H9 (cell line): ENCODE measurements at regions not wholly inside any gene's neighbourhood (a gene's known extent, or its start where the extent isn't known, plus 50 kb on each side); places are given as distances from the start of the nearest gene placed in this dataset.

Source experiments
- DNase-seq: peaks from one replicate; pipeline ENCODE4 v3.0.0-alpha.2; 2017
- H2AFZ ChIP-seq: one replicate; pipeline ENCODE4 v1.6.1; 2013; ENCODE audit warnings: mild to moderate bottlenecking, low read length, control low read depth, moderate library complexity
- H2AK5ac ChIP-seq: 2 replicates; pipeline ENCODE4 v1.6.1; 2013; ENCODE audit warnings: low read length, control low read depth, mixed read lengths; ENCODE audit not compliant: insufficient read length
- H2BK120ac ChIP-seq: one replicate; pipeline ENCODE4 v1.6.1; 2013; ENCODE audit warnings: low read depth, mild to moderate bottlenecking, low read length, control low read depth, inconsistent platforms; ENCODE audit not compliant: poor library complexity, severe bottlenecking
- H2BK12ac ChIP-seq: 2 replicates; pipeline ENCODE4 v1.6.1; 2013; ENCODE audit warnings: low read length, control low read depth, mixed read lengths, low read depth; ENCODE audit not compliant: insufficient read length
- H2BK15ac ChIP-seq: 2 replicates; pipeline ENCODE4 v1.6.1; 2013; ENCODE audit warnings: low read depth, low read length, control low read depth
- H2BK20ac ChIP-seq: one replicate; pipeline ENCODE4 v1.6.1; 2013; ENCODE audit warnings: low read depth, mild to moderate bottlenecking, low read length, control low read depth, inconsistent platforms; ENCODE audit not compliant: poor library complexity, severe bottlenecking
- H2BK5ac ChIP-seq: 2 replicates; pipeline ENCODE4 v1.6.1; 2013; ENCODE audit warnings: low read length, control low read depth, mixed read lengths; ENCODE audit not compliant: insufficient read length
- H3K14ac ChIP-seq: 2 replicates; pipeline ENCODE4 v1.6.1; 2013; ENCODE audit warnings: low read length, control low read depth; ENCODE audit not compliant: insufficient read depth
- H3K18ac ChIP-seq: 2 replicates; pipeline ENCODE4 v1.6.1; 2013; ENCODE audit warnings: low read depth, mild to moderate bottlenecking, mixed read lengths, low read length, control low read depth; ENCODE audit not compliant: insufficient read length
- H3K23ac ChIP-seq: 2 replicates; pipeline ENCODE4 v1.6.1; 2013; ENCODE audit warnings: low read length, control low read depth, mixed read lengths, low read depth; ENCODE audit not compliant: insufficient read length
- H3K23me2 ChIP-seq: 2 replicates; pipeline ENCODE4 v1.6.1; 2013; ENCODE audit warnings: low read depth, mild to moderate bottlenecking, mixed read lengths, low read length, control low read depth; ENCODE audit not compliant: insufficient read length, poor library complexity, severe bottlenecking
- H3K27ac ChIP-seq: 2 replicates; pipeline ENCODE4 v1.5.1; 2013; ENCODE audit warnings: low read length, control low read depth, mixed read lengths, low read depth; ENCODE audit not compliant: insufficient read length
- H3K27me3 ChIP-seq: 2 replicates; pipeline ENCODE4 v1.6.1; 2013; ENCODE audit warnings: low read length, control low read depth, inconsistent platforms; ENCODE audit not compliant: insufficient read depth
- H3K4ac ChIP-seq: 2 replicates; pipeline ENCODE4 v1.6.1; 2013; ENCODE audit warnings: low read depth, mild to moderate bottlenecking, control low read depth, inconsistent platforms, low read length, moderate library complexity
- H3K4me1 ChIP-seq: 2 replicates; pipeline ENCODE4 v1.6.1; 2013; ENCODE audit warnings: low read length, control low read depth, inconsistent platforms; ENCODE audit not compliant: insufficient read depth
- H3K4me2 ChIP-seq: 2 replicates; pipeline ENCODE4 v1.6.1; 2013; ENCODE audit warnings: low read length, control low read depth, mixed read lengths; ENCODE audit not compliant: insufficient read length, insufficient read depth
- H3K56ac ChIP-seq: 2 replicates; pipeline ENCODE4 v1.6.1; 2013; ENCODE audit warnings: low read depth, mild to moderate bottlenecking, mixed read lengths, low read length, control low read depth; ENCODE audit not compliant: insufficient read length
- H3K79me1 ChIP-seq: 2 replicates; pipeline ENCODE4 v1.6.1; 2013; ENCODE audit warnings: low read depth, mild to moderate bottlenecking, moderate library complexity, low read length, control low read depth, inconsistent platforms; ENCODE audit not compliant: insufficient read depth, poor library complexity, severe bottlenecking
- H3K79me2 ChIP-seq: 2 replicates; pipeline ENCODE4 v1.6.1; 2013; ENCODE audit warnings: low read length, control low read depth, inconsistent platforms; ENCODE audit not compliant: insufficient read depth
- H3K9ac ChIP-seq: 2 replicates; pipeline ENCODE4 v1.6.1; 2013; ENCODE audit warnings: low read length, control low read depth, mixed read lengths; ENCODE audit not compliant: insufficient read length; ENCODE audit errors: extremely low read depth
- H3K9me3 ChIP-seq: one replicate; pipeline ENCODE4 v1.6.1; 2013; ENCODE audit warnings: low read depth, low read length, inconsistent platforms; ENCODE audit not compliant: control insufficient read depth
- H3T11ph ChIP-seq: one replicate; pipeline ENCODE4 v1.6.1; 2013; ENCODE audit warnings: mild to moderate bottlenecking, low read length, control low read depth, inconsistent platforms
- H4K20me1 ChIP-seq: one replicate; pipeline ENCODE4 v1.6.1; 2013; ENCODE audit not compliant: control insufficient read depth, insufficient read length, insufficient read depth
- H4K5ac ChIP-seq: 2 replicates; pipeline ENCODE4 v1.6.1; 2013; ENCODE audit warnings: low read depth, mild to moderate bottlenecking, mixed read lengths, low read length, control low read depth; ENCODE audit not compliant: insufficient read length
- H4K8ac ChIP-seq: replicated peaks from 2 replicates; pipeline ENCODE4 v1.6.1; 2013; ENCODE audit warnings: low read length, control low read depth, mixed read lengths, low read depth; ENCODE audit not compliant: insufficient read length
- H4K91ac ChIP-seq: 2 replicates; pipeline ENCODE4 v1.6.1; 2013; ENCODE audit warnings: low read depth, mild to moderate bottlenecking, moderate library complexity, mixed read lengths, low read length, control low read depth; ENCODE audit not compliant: insufficient read length
- H3K27ac Mint-ChIP-seq, 3 experiments: 2 replicates in 2 of 3; 3 replicates in 1 of 3; pipeline ENCODE4 v1.8.0; 2020 to 2021; ENCODE audit warnings: mixed read lengths in 3 of 3, mild to moderate bottlenecking in 1 of 3, moderate library complexity in 1 of 3
- H3K27me3 Mint-ChIP-seq: 2 replicates; pipeline ENCODE4 v1.8.0; 2021; ENCODE audit warnings: low read depth, mild to moderate bottlenecking, moderate library complexity, mixed read lengths
- H3K36me3 Mint-ChIP-seq, 3 experiments: 2 replicates in 2 of 3; 3 replicates in 1 of 3; pipeline ENCODE4 v1.8.0; 2020 to 2021; ENCODE audit warnings: low read depth in 3 of 3, mixed read lengths in 3 of 3; ENCODE audit not compliant: insufficient read depth in 1 of 3
- H3K4me1 Mint-ChIP-seq, 2 experiments: 2 replicates each; pipeline ENCODE4 v1.8.0; 2020; ENCODE audit warnings: mixed read lengths in 2 of 2
- H3K4me3 Mint-ChIP-seq, 2 experiments: 2 replicates in 1 of 2; 3 replicates in 1 of 2; pipeline ENCODE4 v1.8.0; 2020 to 2021; ENCODE audit warnings: mild to moderate bottlenecking in 2 of 2, mixed read lengths in 2 of 2, moderate library complexity in 1 of 2
- H3K9me3 Mint-ChIP-seq, 2 experiments: 2 replicates in 1 of 2; 3 replicates in 1 of 2; pipeline ENCODE4 v1.8.0; 2020; ENCODE audit warnings: mild to moderate bottlenecking in 2 of 2, mixed read lengths in 2 of 2, moderate library complexity in 1 of 2
- CTCF ChIP-seq: fragments of 200-600 bp; sonication (generic); conservative IDR thresholded peaks from 3 replicates; pipeline ENCODE4 v1.8.0; 2021; ENCODE audit warnings: antibody characterized with exemption, mild to moderate bottlenecking
- WGBS: extraction: QIAGEN DNeasy Blood & Tissue Kit; methylation state at CpG from one replicate; pipeline ENCODE4 v1.1.7; 2013; ENCODE audit warnings: missing lambda C conversion rate, low lambda C conversion rate, mixed read lengths; ENCODE audit not compliant: insufficient read length; ENCODE audit errors: extremely low coverage; 5-methylcytosine and 5-hydroxymethylcytosine counted together

DNA sequence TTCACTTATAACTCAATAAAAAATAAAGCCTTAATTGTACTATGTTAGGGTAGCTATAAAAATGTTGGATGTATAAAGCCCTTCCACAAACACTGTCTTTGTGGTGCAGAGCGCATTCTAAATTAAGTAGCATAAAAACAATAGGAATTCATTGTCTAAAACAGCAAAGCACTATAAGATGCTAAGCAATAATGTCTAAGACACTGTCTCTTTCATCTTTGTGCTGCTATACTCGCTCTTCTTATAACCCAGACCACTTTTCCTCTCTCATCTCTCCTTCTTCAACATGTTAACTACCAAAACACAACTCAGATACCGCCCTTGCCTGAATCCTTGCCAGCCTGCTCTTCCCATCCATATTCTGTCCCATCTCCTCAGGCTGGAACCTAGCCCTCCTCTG is 170.0 kb downstream of the CENPC start:
- H3K56ac ChIP-seq: no peak overlapping the region
- no peak overlapping the region for H2AFZ ChIP-seq
- H4K20me1 ChIP-seq: no peaks in the 10 kb centered on the region
- Mint-ChIP-seq H3K4me1 (peaks cover 26 to 32% of the 10 kb centered on the region in 2 experiments), H3K9me3 (peaks cover 10 to 12% of the 10 kb centered on the region in 2 experiments), H3K27ac (no peak overlapping the region), H3K27me3 (no peaks in the 10 kb centered on the region; the same call in 1 of the 2 replicates), H3K36me3 (peaks cover 4 to 14% (median 5%) of the 10 kb centered on the region in 3 experiments; a peak in 6 of 7 replicates), H3K4me3 (no peak overlapping the region; a peak in 1 of 5 replicates)
- H2BK20ac ChIP-seq: no peak overlapping the region
- no peak overlapping the region for H2BK12ac ChIP-seq
- H2BK15ac ChIP-seq: no peak overlapping the region
- no peaks in the 10 kb centered on the region for H3K9me3 ChIP-seq
- no peak for TF ChIP-seq CTCF
- H3K23ac ChIP-seq: no peak overlapping the region
- H2BK120ac ChIP-seq: no peak overlapping the region
- H3K4ac ChIP-seq: no peak overlapping the region
- no peak overlapping the region for H3K27ac ChIP-seq
- no peaks in the 10 kb centered on the region for H3K27me3 ChIP-seq
- H3K18ac ChIP-seq: no peak overlapping the region
- no CpG with 5 or more reads among the region's 3 CpGs for WGBS
- no peaks in the 10 kb centered on the region for H3K79me1 ChIP-seq
- H3K4me1 ChIP-seq: no peaks in the 10 kb centered on the region; the same call in 1 of the 2 replicates
- no peak overlapping the region for H3K4me2 ChIP-seq
- H3T11ph ChIP-seq: no peak overlapping the region
- H3K9ac ChIP-seq: no peak overlapping the region
- no peak overlapping the region for H3K14ac ChIP-seq
- no peak overlapping the region for H4K91ac ChIP-seq
- no peak for DNase-seq
- H4K8ac ChIP-seq: no peak overlapping the region
- no peaks in the 10 kb centered on the region for H3K23me2 ChIP-seq
- H3K79me2 ChIP-seq: no peaks in the 10 kb centered on the region
- H2BK5ac ChIP-seq: no peak overlapping the region
- H2AK5ac ChIP-seq: no peak overlapping the region
- H4K5ac ChIP-seq: no peak overlapping the region
